ENCODE measurements at regions not wholly inside any gene's neighbourhood (a gene's known extent, or its start where the extent isn't known, plus 50 kb on each side); places are given as distances from the start of the nearest gene placed in this dataset.

DNA sequence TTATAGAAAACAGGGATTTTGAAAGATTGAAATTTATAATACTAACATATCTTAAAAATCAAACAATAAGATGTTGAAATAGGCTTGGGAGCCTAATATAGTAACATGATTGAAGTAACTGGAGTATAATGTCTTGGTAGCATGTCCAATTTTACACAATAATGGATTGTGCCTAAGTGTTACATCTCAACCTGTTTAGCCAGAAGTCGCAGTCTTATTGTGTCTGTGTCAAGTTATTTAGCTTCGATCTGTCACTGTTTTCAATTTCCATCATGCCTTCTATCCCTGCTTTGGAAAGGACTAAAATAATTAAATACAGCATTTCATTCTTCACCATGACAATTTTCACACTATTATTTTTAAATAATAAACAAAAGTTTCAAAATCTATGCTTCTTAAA lies 1352.2 kb downstream of the SI start:
- TF ChIP-seq CTCF (IDR thresholded peaks at IDR 0.05; ENCODE audit: poor library complexity) (no peak), EZH2 (IDR thresholded peaks at IDR 0.05; ENCODE audit: borderline replicate concordance) (no peak)

Measured in hepatocyte (in vitro differentiated cells).